DND-41 (cell line): ENCODE measurements at regions not wholly inside any gene's neighbourhood (a gene's known extent, or its start where the extent isn't known, plus 50 kb on each side); places are given as distances from the start of the nearest gene placed in this dataset.

ENCODE experiments used
- CTCF ChIP-seq: IDR thresholded peaks from 2 replicates; pipeline ENCODE4 v1.5.1; 2012; ENCODE audit warnings: borderline replicate concordance, low read length, moderate library complexity, mild to moderate bottlenecking; ENCODE audit not compliant: poor library complexity, severe bottlenecking; ENCODE audit errors: extremely low read depth
- EZH2 ChIP-seq: IDR thresholded peaks from 3 replicates; pipeline ENCODE4 v1.6.1; 2012; ENCODE audit warnings: borderline replicate concordance, low read depth, mild to moderate bottlenecking, moderate library complexity, low read length, inconsistent platforms; ENCODE audit not compliant: severe bottlenecking

GRCh38 chr1:220991959-220992704 is 112.9 kb downstream of the HLX start:
- TF ChIP-seq EZH2 = no peak
- TF ChIP-seq CTCF = no peak
